Sigmoid colon (tissue), 6 donors: ENCODE measurements at regions not wholly inside any gene's neighbourhood (a gene's known extent, or its start where the extent isn't known, plus 50 kb on each side); places are given as distances from the start of the nearest gene placed in this dataset.

Source experiments
- DNase-seq: peaks from one replicate; pipeline ENCODE4 v3.0.0-alpha.2; 2019
- H3K27ac ChIP-seq, 4 donors: fragments of 200-600 bp; sonication (generic); one replicate each; pipeline ENCODE4 v1.5.1; 2016 to 2019; ENCODE audit warnings: mild to moderate bottlenecking in 1 of 4
- H3K27me3 ChIP-seq, 3 donors: fragments of 200-600 bp; sonication (generic); one replicate each; pipeline ENCODE4 v1.5.1; 2019; ENCODE audit warnings: mild to moderate bottlenecking in 1 of 3
- H3K36me3 ChIP-seq, 4 donors: fragments of 200-600 bp; sonication (generic); one replicate each; pipeline ENCODE4 v1.5.1; 2016 to 2019
- H3K4me1 ChIP-seq, 4 donors: fragments of 200-600 bp; sonication (generic); one replicate each; pipeline ENCODE4 v1.5.1; 2017 to 2019
- H3K4me3 ChIP-seq, 4 donors: fragments of 200-600 bp; sonication (generic); one replicate each; pipeline ENCODE4 v1.5.1; 2017 to 2019; ENCODE audit warnings: mild to moderate bottlenecking in 2 of 4, moderate library complexity in 1 of 4
- H3K9me3 ChIP-seq, 4 donors: fragments of 200-600 bp in 3 of 4; sonication (generic) in 3 of 4; one replicate each; pipeline versions ENCODE4 v1.5.1 to v1.6.1; 2013 to 2019
- EP300 ChIP-seq, 4 donors: sonication (generic); formaldehyde crosslinking; IDR thresholded peaks; one replicate each; pipeline ENCODE4 v1.6.1; 2017; ENCODE audit warnings: antibody characterized with exemption in 4 of 4
- POLR2A ChIP-seq, 2 donors: fragments of 450-650 bp; IDR thresholded peaks; one replicate each; pipeline ENCODE4 v1.6.1; 2016; ENCODE audit warnings: antibody characterized with exemption in 2 of 2, mild to moderate bottlenecking in 2 of 2, moderate library complexity in 2 of 2
- POLR2AphosphoS5 ChIP-seq, 4 donors: sonication (generic); formaldehyde crosslinking; IDR thresholded peaks; one replicate each; pipeline ENCODE4 v1.6.1; 2017; ENCODE audit warnings: antibody characterized with exemption in 4 of 4
- whole genome bisulfite sequencing, 2 donors: extraction: QIAGEN DNeasy Blood & Tissue Kit; methylation state at CpG; one replicate each; pipeline ENCODE4 v1.1.7; 2013; 5-methylcytosine and 5-hydroxymethylcytosine counted together
- intact Hi-C: fragments of 100-400 bp; cut with DNase I; formaldehyde crosslinking; loops from one replicate; pipeline ENCODE4 v1.15.1; 2023
- TF ChIP-seq, protein P1 (sequence below), 4 experiments: fragments of 450-650 bp in 3 of 4; fragments of 200-600 bp in 1 of 4; IDR thresholded peaks; one replicate each; pipeline ENCODE4 v1.5.1; 2016 to 2019; ENCODE audit warnings: antibody characterized with exemption in 4 of 4, mild to moderate bottlenecking in 3 of 4, moderate library complexity in 2 of 4
- donor health status: healthy with polysubstance abuse.
- donor health status: healthy.

DNA sequence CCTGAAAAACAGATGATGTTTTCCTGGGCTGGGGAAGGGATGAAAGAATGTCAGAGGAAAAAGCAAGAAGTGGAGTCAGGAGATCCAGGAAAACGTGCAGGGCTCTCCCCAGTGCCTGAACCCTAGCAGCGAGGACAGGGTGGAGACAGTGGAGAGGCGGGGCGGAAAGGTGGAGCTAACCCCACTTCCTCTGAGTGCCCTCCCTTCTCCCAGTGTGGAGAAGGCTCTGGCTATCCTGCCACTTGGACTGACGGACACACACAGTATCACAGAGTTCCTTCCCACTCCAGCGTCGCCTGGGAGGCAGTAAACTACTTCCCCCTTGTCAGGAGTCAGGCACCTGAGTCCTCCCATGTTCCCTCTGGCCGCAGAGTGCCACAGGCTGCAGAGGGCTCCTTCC is 125.3 kb upstream of the CHRNA7 start:
- H3K27me3 ChIP-seq: no peaks in the 10 kb centered on the region
- no peak overlapping the region for H3K27ac ChIP-seq
- TF ChIP-seq POLR2AphosphoS5 (IDR thresholded peaks at IDR 0.05): no peak
- no peak for TF ChIP-seq EP300 (IDR thresholded peaks at IDR 0.05)
- TF ChIP-seq POLR2A (IDR thresholded peaks at IDR 0.05): no peak
- TF ChIP-seq, protein P1, sequence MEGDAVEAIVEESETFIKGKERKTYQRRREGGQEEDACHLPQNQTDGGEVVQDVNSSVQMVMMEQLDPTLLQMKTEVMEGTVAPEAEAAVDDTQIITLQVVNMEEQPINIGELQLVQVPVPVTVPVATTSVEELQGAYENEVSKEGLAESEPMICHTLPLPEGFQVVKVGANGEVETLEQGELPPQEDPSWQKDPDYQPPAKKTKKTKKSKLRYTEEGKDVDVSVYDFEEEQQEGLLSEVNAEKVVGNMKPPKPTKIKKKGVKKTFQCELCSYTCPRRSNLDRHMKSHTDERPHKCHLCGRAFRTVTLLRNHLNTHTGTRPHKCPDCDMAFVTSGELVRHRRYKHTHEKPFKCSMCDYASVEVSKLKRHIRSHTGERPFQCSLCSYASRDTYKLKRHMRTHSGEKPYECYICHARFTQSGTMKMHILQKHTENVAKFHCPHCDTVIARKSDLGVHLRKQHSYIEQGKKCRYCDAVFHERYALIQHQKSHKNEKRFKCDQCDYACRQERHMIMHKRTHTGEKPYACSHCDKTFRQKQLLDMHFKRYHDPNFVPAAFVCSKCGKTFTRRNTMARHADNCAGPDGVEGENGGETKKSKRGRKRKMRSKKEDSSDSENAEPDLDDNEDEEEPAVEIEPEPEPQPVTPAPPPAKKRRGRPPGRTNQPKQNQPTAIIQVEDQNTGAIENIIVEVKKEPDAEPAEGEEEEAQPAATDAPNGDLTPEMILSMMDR (IDR thresholded peaks at IDR 0.05): no peak
- H3K9me3 ChIP-seq: no peaks in the 10 kb centered on the region
- 1 to 9% methylated on average over 8 of the region's 8 CpGs for WGBS, 2 donors
- no peak overlapping the region for H3K4me3 ChIP-seq
- H3K36me3 ChIP-seq: no peaks in the 10 kb centered on the region
- no peak for DNase-seq
- intact Hi-C loops: no loop called here
- no peaks in the 10 kb centered on the region for H3K4me1 ChIP-seq

DNA sequence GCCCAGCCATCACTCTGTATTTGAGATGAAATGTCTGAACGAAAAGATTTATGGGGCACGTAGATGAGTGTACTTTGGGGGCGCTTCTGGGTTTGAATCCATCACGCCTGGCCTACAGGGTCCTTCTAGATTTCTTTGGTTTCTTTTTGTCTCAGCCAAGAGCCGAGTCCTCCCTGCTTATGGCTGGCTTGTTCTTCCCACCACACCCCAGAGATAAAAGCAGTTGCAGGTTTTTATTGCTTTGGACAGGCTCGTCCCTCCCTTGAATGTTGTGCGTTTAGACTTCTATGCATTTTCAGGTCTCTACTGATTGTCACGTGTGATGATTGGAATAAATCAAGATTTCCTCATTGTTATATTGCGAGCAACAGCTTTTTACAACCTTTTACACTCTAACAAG is 104.8 kb upstream of the CHRNA7 start:
- H3K27me3 ChIP-seq: no peaks in the 10 kb centered on the region
- no peak for DNase-seq
- peaks cover 0 to 3% (median 0%) of the 10 kb centered on the region in 4 donors for H3K9me3 ChIP-seq
- no peaks in the 10 kb centered on the region for H3K36me3 ChIP-seq
- TF ChIP-seq POLR2AphosphoS5 (IDR thresholded peaks at IDR 0.05): no peak
- TF ChIP-seq, protein P1 (IDR thresholded peaks at IDR 0.05): no peak
- WGBS, 2 donors: 17 to 72% methylated on average over 9 of the region's 9 CpGs
- H3K4me1 ChIP-seq: no peaks in the 10 kb centered on the region
- H3K27ac ChIP-seq: no peak overlapping the region
- no peak overlapping the region for H3K4me3 ChIP-seq
- intact Hi-C loops: no loop called here

DNA sequence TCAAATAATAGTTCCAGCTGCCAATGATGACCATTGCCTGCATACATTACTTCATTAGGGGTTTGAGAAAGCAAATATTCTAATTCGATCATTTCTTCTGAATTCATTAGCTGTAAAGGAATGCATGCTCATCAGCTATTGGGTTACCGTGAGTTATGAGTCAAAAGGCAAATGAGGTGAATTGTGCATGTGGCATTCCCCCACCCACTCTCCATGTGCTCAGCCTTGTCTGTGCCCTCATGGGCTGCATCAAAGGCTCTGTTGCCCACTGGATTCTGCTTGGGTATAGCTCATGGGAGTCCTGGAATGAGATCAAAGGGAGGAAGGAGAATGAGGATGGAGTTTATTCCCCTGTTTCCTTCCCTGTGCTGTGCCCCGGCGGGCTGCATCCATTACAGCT is 99.3 kb upstream of the CHRNA7 start:
- Histone ChIP-seq H3K4me3 (no peak overlapping the region), H3K27me3 (no peaks in the 10 kb centered on the region), H3K4me1 (no peaks in the 10 kb centered on the region), H3K9me3 (no peaks in the 10 kb centered on the region), H3K27ac (no peak overlapping the region), H3K36me3 (no peaks in the 10 kb centered on the region)
- no peak for DNase-seq
- WGBS, 2 donors: 91 to 94% methylated on average over 4 of the region's 4 CpGs
- TF ChIP-seq POLR2AphosphoS5 (IDR thresholded peaks at IDR 0.05): no peak
- TF ChIP-seq POLR2A (IDR thresholded peaks at IDR 0.05): no peak
- TF ChIP-seq EP300 (IDR thresholded peaks at IDR 0.05): no peak
- TF ChIP-seq, protein P1 (IDR thresholded peaks at IDR 0.05): no peak
- intact Hi-C loops: no loop called here

DNA sequence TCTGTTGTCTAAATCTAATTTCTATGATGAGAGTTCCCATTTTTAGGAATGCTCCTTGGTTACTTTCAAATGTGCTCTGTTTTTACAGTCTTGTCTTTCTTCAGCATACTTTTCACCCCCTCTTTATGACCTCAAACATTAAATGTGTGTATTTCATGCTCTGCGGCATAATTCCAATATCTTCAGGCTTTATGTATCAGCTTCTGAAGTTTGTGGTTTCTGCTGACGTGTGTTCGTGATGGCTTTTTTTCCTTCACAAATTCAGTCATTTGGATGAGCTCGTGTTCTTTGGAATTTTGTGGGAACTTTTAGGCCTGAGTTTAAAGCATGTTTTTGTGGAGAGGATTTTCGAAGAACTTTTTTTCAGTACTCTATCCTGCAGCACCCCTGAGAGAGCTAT is 97.7 kb upstream of the CHRNA7 start:
- WGBS, 2 donors: 88 to 91% methylated on average over 5 of the region's 5 CpGs
- no peaks in the 10 kb centered on the region for H3K4me1 ChIP-seq
- H3K27ac ChIP-seq: no peak overlapping the region
- DNase-seq: no peak
- TF ChIP-seq EP300 (IDR thresholded peaks at IDR 0.05) (no peak), POLR2AphosphoS5 (IDR thresholded peaks at IDR 0.05) (no peak), POLR2A (IDR thresholded peaks at IDR 0.05) (no peak)
- TF ChIP-seq, protein P1 (IDR thresholded peaks at IDR 0.05): no peak
- H3K27me3 ChIP-seq: no peaks in the 10 kb centered on the region
- intact Hi-C loops: no loop called here
- no peak overlapping the region for H3K4me3 ChIP-seq
- H3K9me3 ChIP-seq: no peaks in the 10 kb centered on the region
- H3K36me3 ChIP-seq: no peaks in the 10 kb centered on the region

DNA sequence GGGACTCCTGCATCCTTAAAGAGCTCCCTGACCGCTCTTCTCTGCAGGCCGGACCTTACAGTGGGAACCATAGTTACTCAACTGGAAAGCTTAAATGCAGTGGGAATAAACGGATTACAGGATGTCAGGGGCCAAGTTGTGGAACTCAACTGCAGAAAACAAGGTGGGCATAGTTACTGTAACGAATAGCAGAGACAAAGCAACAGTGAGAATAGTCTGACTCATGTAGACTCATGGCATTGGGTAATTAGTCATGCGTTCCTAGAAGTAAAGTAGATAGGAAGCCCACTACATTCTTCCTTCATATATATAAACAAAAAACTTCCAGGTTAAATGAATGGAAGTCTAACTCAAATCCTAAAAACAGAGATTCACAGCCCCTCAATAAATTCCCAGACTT is 95.5 kb upstream of the CHRNA7 start:
- Histone ChIP-seq H3K4me3 (no peak overlapping the region), H3K4me1 (no peaks in the 10 kb centered on the region), H3K36me3 (no peaks in the 10 kb centered on the region), H3K27ac (no peak overlapping the region), H3K27me3 (no peaks in the 10 kb centered on the region), H3K9me3 (no peaks in the 10 kb centered on the region)
- no peak for TF ChIP-seq POLR2A (IDR thresholded peaks at IDR 0.05)
- TF ChIP-seq POLR2AphosphoS5 (IDR thresholded peaks at IDR 0.05): no peak
- no peak for TF ChIP-seq EP300 (IDR thresholded peaks at IDR 0.05)
- TF ChIP-seq, protein P1 (IDR thresholded peaks at IDR 0.05): no peak
- 69 to 73% methylated on average over 5 of the region's 5 CpGs for WGBS, 2 donors
- intact Hi-C loops: no loop called here
- DNase-seq: no peak
